H1 (cell line): ENCODE measurements at regions not wholly inside any gene's neighbourhood (a gene's known extent, or its start where the extent isn't known, plus 50 kb on each side); places are given as distances from the start of the nearest gene placed in this dataset.

ENCODE experiments used
- CTCF ChIA-PET: fragments of 300-600 bp; sonication (Branson Sonifier 250); formaldehyde crosslinking; loops from one replicate; lab custom pipeline; 2021; ENCODE audit not compliant: partially characterized antibody; lab: Charles Lee
- POLR2A ChIA-PET: fragments of 300-600 bp; sonication (Branson Sonifier 250); formaldehyde crosslinking; loops from one replicate; lab custom pipeline; 2021; ENCODE audit warnings: inconsistent platforms; ENCODE audit not compliant: partially characterized antibody; lab: Charles Lee
- DNase-seq, 2 experiments: peaks; one replicate each; pipeline versions ENCODE4 v3.0.0 to v3.0.0-alpha.2; 2010 to 2022; ENCODE audit warnings: low spot score in 2 of 2, low read depth in 1 of 2, mixed read lengths in 1 of 2
- FAIRE-seq: peaks from 2 replicates; lab custom pipeline; 2011; peaks lifted over from hg19 to GRCh38; lab: Jason Lieb, UNC
- H2AFZ ChIP-seq: 2 replicates; pipeline ENCODE4 v1.8.1; 2012; ENCODE audit warnings: low read length, inconsistent platforms
- H2AK5ac ChIP-seq: 2 replicates; pipeline ENCODE4 v1.6.1; 2013; ENCODE audit warnings: low read depth, low read length
- H2BK120ac ChIP-seq: replicated peaks from 2 replicates; pipeline ENCODE3; 2013; ENCODE audit warnings: low read depth, low read length, inconsistent platforms
- H2BK12ac ChIP-seq: 2 replicates; pipeline ENCODE4 v1.6.1; 2013; ENCODE audit warnings: low read depth, low read length
- H2BK15ac ChIP-seq: 2 replicates; pipeline ENCODE4 v1.6.1; 2013; ENCODE audit warnings: low read length
- H2BK20ac ChIP-seq: 2 replicates; pipeline ENCODE4 v1.6.1; 2013; ENCODE audit warnings: low read length
- H2BK5ac ChIP-seq: 2 replicates; pipeline ENCODE4 v1.6.1; 2013; ENCODE audit warnings: low read depth, low read length
- H3K14ac ChIP-seq: 2 replicates; pipeline ENCODE4 v1.6.1; 2013; ENCODE audit warnings: inconsistent platforms; ENCODE audit not compliant: insufficient read length
- H3K18ac ChIP-seq: 2 replicates; pipeline ENCODE4 v1.6.1; 2013; ENCODE audit warnings: low read length; ENCODE audit errors: extremely low read depth
- H3K23ac ChIP-seq: 2 replicates; pipeline ENCODE4 v1.6.1; 2013; ENCODE audit warnings: inconsistent platforms; ENCODE audit not compliant: insufficient read length
- H3K23me2 ChIP-seq: 2 replicates; pipeline ENCODE4 v1.6.1; 2013; ENCODE audit warnings: low read depth, low read length
- H3K27ac ChIP-seq: 2 replicates; pipeline ENCODE4 v1.6.1; 2011; ENCODE audit warnings: low read depth, low read length, inconsistent platforms
- H3K27me3 ChIP-seq, 4 experiments: replicated peaks in 1 of 4; 1 replicate in 1 of 4; 2 replicates in 3 of 4; pipeline versions ENCODE4 v1.6.1 to v1.8.1; 2011 to 2013; ENCODE audit warnings: low read length in 3 of 4, mild to moderate bottlenecking in 3 of 4, inconsistent platforms in 2 of 4, mixed read lengths in 2 of 4, moderate library complexity in 1 of 4; ENCODE audit not compliant: control insufficient read depth in 3 of 4, insufficient read depth in 3 of 4; ENCODE audit errors: extremely low read depth in 1 of 4
- H3K36me3 ChIP-seq, 4 experiments: 2 replicates each; pipeline versions ENCODE4 v1.6.1 to v1.8.1; 2011 to 2013; ENCODE audit warnings: mild to moderate bottlenecking in 4 of 4, low read length in 3 of 4, moderate library complexity in 2 of 4, control low read depth in 1 of 4, inconsistent platforms in 1 of 4; ENCODE audit not compliant: insufficient read depth in 4 of 4, control insufficient read depth in 2 of 4
- H3K4ac ChIP-seq: replicated peaks from 2 replicates; pipeline ENCODE3; 2013; ENCODE audit warnings: low read length, low read depth, mixed read lengths, inconsistent platforms; ENCODE audit not compliant: insufficient read length
- H3K4me1 ChIP-seq, 4 experiments: replicated peaks in 1 of 4; 1 replicate in 1 of 4; 2 replicates in 3 of 4; pipeline versions ENCODE4 v1.6.1 to v1.8.1; 2011 to 2013; ENCODE audit warnings: low read length in 3 of 4, inconsistent platforms in 2 of 4, mixed read lengths in 1 of 4; ENCODE audit not compliant: insufficient read depth in 4 of 4, control insufficient read depth in 3 of 4
- H3K4me2 ChIP-seq, 2 experiments: 2 replicates each; pipeline versions ENCODE4 v1.6.1 to v1.8.1; 2011 to 2013; ENCODE audit warnings: low read depth in 2 of 2, low read length in 2 of 2, control low read depth in 1 of 2, inconsistent platforms in 1 of 2, mild to moderate bottlenecking in 1 of 2; ENCODE audit not compliant: insufficient read depth in 1 of 2
- H3K4me3 ChIP-seq, 4 experiments: fragments of 200-600, 300-600 bp in 1 of 4; sonication (generic), shearing (Covaris generic), sonication (Bioruptor Twin) in 1 of 4; 2 replicates each; pipeline versions ENCODE4 v1.5.1 to v1.8.1; 2011 to 2016; ENCODE audit warnings: low read length in 4 of 4, low read depth in 3 of 4, control low read depth in 2 of 4, inconsistent platforms in 2 of 4, mild to moderate bottlenecking in 2 of 4, mixed read lengths in 1 of 4, moderate library complexity in 1 of 4; ENCODE audit not compliant: insufficient read depth in 2 of 4; ENCODE audit errors: extremely low read depth in 1 of 4
- H3K56ac ChIP-seq: replicated peaks from 2 replicates; pipeline ENCODE3; 2013; ENCODE audit warnings: low read depth, mild to moderate bottlenecking, mixed read lengths, low read length, inconsistent platforms; ENCODE audit not compliant: insufficient read length
- H3K79me1 ChIP-seq: 2 replicates; pipeline ENCODE4 v1.6.1; 2013; ENCODE audit warnings: low read depth, low read length, control low read depth
- H3K79me2 ChIP-seq, 2 experiments: 2 replicates each; pipeline versions ENCODE4 v1.6.1 to v1.8.1; 2012 to 2013; ENCODE audit warnings: low read length in 2 of 2, mild to moderate bottlenecking in 2 of 2, inconsistent platforms in 1 of 2; ENCODE audit not compliant: insufficient read depth in 2 of 2, control insufficient read depth in 1 of 2
- H3K9ac ChIP-seq, 4 experiments: replicated peaks in 1 of 4; 1 replicate in 1 of 4; 2 replicates in 3 of 4; pipeline versions ENCODE4 v1.6.1 to v1.8.1; 2011 to 2013; ENCODE audit warnings: low read depth in 3 of 4, low read length in 3 of 4, control low read depth in 2 of 4, mild to moderate bottlenecking in 2 of 4, moderate library complexity in 2 of 4, inconsistent platforms in 1 of 4; ENCODE audit errors: extremely low read depth in 1 of 4
- H3K9me3 ChIP-seq, 2 experiments: 2 replicates each; pipeline versions ENCODE4 v1.6.1 to v1.8.1; 2012 to 2013; ENCODE audit warnings: mild to moderate bottlenecking in 2 of 2, moderate library complexity in 2 of 2, control low read depth in 1 of 2, inconsistent platforms in 1 of 2, low read depth in 1 of 2, low read length in 1 of 2, mixed read lengths in 1 of 2; ENCODE audit not compliant: insufficient read depth in 2 of 2
- H4K20me1 ChIP-seq, 2 experiments: replicated peaks in 1 of 2; 2 replicates each; pipeline versions ENCODE3 to v1.8.1; 2011 to 2013; ENCODE audit warnings: inconsistent platforms in 2 of 2, low read length in 2 of 2, mild to moderate bottlenecking in 1 of 2; ENCODE audit not compliant: insufficient read depth in 2 of 2, control insufficient read depth in 1 of 2
- H4K5ac ChIP-seq: 2 replicates; pipeline ENCODE4 v1.6.1; 2013; ENCODE audit warnings: low read length, low read depth, mixed read lengths, inconsistent platforms; ENCODE audit not compliant: insufficient read length
- H4K8ac ChIP-seq: 2 replicates; pipeline ENCODE4 v1.8.0; 2013; ENCODE audit warnings: mild to moderate bottlenecking, moderate library complexity, low read length, inconsistent platforms; ENCODE audit not compliant: insufficient read depth; ENCODE audit errors: extremely low read depth
- H4K91ac ChIP-seq: replicated peaks from 2 replicates; pipeline ENCODE3; 2013; ENCODE audit warnings: low read length, mixed read lengths, inconsistent platforms; ENCODE audit not compliant: insufficient read length
- CHD1 ChIP-seq: IDR thresholded peaks from 2 replicates; pipeline ENCODE4 v1.6.1; 2012; ENCODE audit warnings: low read depth, low read length, improper control_type of control experiment
- E2F6 ChIP-seq: IDR thresholded peaks from 2 replicates; pipeline ENCODE4 v1.6.1; 2012; ENCODE audit warnings: inconsistent platforms
- JUN ChIP-seq: IDR thresholded peaks from 2 replicates; pipeline ENCODE4 v1.6.1; 2011; ENCODE audit warnings: low read depth, mild to moderate bottlenecking, improper control_type of control experiment, low read length
- WGBS, 2 experiments: shearing (Covaris generic) in 1 of 2; methylation state at CpG; one replicate each; pipeline versions ENCODE4 v1.1.6 to v1.1.7; 2013 to 2015; ENCODE audit warnings: low lambda C conversion rate in 2 of 2, mixed read lengths in 2 of 2, inconsistent platforms in 1 of 2, low coverage in 1 of 2, missing lambda C conversion rate in 1 of 2; ENCODE audit not compliant: insufficient replicate concordance in 2 of 2, insufficient coverage in 1 of 2, insufficient read length in 1 of 2; ENCODE audit errors: extremely low coverage in 1 of 2, missing lambda C conversion rate in 1 of 2; 5-methylcytosine and 5-hydroxymethylcytosine counted together

- H3K9me3 ChIP-seq = no peaks in the 10 kb centered on the region
- WGBS, 2 experiments = 79% methylated on average over 4 of the region's 4 CpGs; no CpG with 5 or more reads in 1 of the 2 experiments
- H2AK5ac ChIP-seq = no peak overlapping the region
- H3K36me3 ChIP-seq = no peaks in the 10 kb centered on the region
- no peak overlapping the region for H2BK15ac ChIP-seq
- no peak overlapping the region for H4K91ac ChIP-seq
- no peak overlapping the region for H2BK20ac ChIP-seq
- H3K18ac ChIP-seq = no peak overlapping the region
- no peak overlapping the region for H3K14ac ChIP-seq
- no peaks in the 10 kb centered on the region for H3K27me3 ChIP-seq
- H2AFZ ChIP-seq = no peak overlapping the region
- no peaks in the 10 kb centered on the region for H3K79me2 ChIP-seq
- H2BK12ac ChIP-seq = no peak overlapping the region
- no peaks in the 10 kb centered on the region for H4K20me1 ChIP-seq
- H3K4me1 ChIP-seq = no peaks in the 10 kb centered on the region
- no peak overlapping the region for H2BK120ac ChIP-seq
- H3K4me3 ChIP-seq = no peak overlapping the region
- FAIRE-seq (no peak), DNase-seq (no peak)
- H4K8ac ChIP-seq = no peak overlapping the region
- H3K56ac ChIP-seq = no peak overlapping the region
- H3K27ac ChIP-seq = no peak overlapping the region
- H2BK5ac ChIP-seq = no peak overlapping the region
- H3K23ac ChIP-seq = no peak overlapping the region
- H3K23me2 ChIP-seq = no peaks in the 10 kb centered on the region
- no peak overlapping the region for H3K4me2 ChIP-seq
- no peak overlapping the region for H4K5ac ChIP-seq
- H3K79me1 ChIP-seq = no peaks in the 10 kb centered on the region; the same call in 1 of the 2 replicates
- ChIA-PET CTCF (interaction anchor here (0.8 to 1.4 kb wide), 3 partner anchors 9 to 16 kb away, joined by 3 to 6 read pairs (median 3); no protein-coding TSS in a partner anchor), POLR2A (no interaction called here)
- H3K9ac ChIP-seq = no peak overlapping the region
- H3K4ac ChIP-seq = no peak overlapping the region
- no peak for TF ChIP-seq JUN
- TF ChIP-seq E2F6 = no peak
- TF ChIP-seq CHD1 = no peak
Observed at GRCh38 chr2:212854771-212855170, 296.6 kb downstream of the IKZF2 start.
